ENCODE measurements at regions not wholly inside any gene's neighbourhood (a gene's known extent, or its start where the extent isn't known, plus 50 kb on each side); places are given as distances from the start of the nearest gene placed in this dataset.

- CTCF ChIA-PET = no interaction called here
- H3K4me3 Mint-ChIP-seq = no peak overlapping the region
- DNase-seq = no peak
- no peaks in the 10 kb centered on the region for H3K9me3 Mint-ChIP-seq
- POLR2A ChIA-PET = no interaction called here
- H3K27ac Mint-ChIP-seq = no peak overlapping the region
- H3K36me3 Mint-ChIP-seq (ENCODE audit: low read depth) = no peaks in the 10 kb centered on the region
- H3K27me3 Mint-ChIP-seq = no peaks in the 10 kb centered on the region
- H3K4me1 Mint-ChIP-seq = no peaks in the 10 kb centered on the region
Measured at GRCh38 chr11:97955595-97955994, 1065.2 kb upstream of the CNTN5 start.

DNA sequence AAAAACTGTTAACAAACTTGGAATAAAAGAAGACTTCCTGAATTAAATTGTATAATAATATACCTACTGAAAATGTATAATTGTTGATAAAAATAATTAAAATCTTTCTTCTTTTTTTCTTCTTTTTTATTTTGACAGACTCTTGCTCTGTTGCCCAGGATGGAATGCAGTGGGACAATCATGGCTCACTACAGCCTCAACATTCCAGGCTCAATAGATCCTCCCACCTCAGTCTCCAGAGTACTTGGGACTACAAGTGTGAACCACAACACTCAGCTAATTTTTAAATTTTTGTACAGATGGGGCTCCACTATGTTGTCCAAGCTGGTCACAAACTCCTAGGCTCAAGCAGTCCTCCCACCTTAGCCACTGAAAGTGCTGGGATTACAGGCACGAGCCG is 1063.8 kb upstream of the CNTN5 start:
- Mint-ChIP-seq H3K9me3 (no peaks in the 10 kb centered on the region), H3K27me3 (no peaks in the 10 kb centered on the region), H3K36me3 (ENCODE audit: low read depth) (no peaks in the 10 kb centered on the region), H3K4me1 (no peaks in the 10 kb centered on the region), H3K27ac (no peak overlapping the region), H3K4me3 (no peak overlapping the region)
- ChIA-PET POLR2A (no interaction called here), CTCF (no interaction called here)
- DNase-seq = no peak

GRCh38 chr11:97961431-97961830 is 1059.3 kb upstream of the CNTN5 start:
- Mint-ChIP-seq H3K9me3 (no peaks in the 10 kb centered on the region), H3K36me3 (ENCODE audit: low read depth) (no peaks in the 10 kb centered on the region)

GRCh38 chr11:97962758-97963157 is 1058.0 kb upstream of the CNTN5 start:
- H3K9me3 Mint-ChIP-seq = no peaks in the 10 kb centered on the region
- no peak for DNase-seq
- no peaks in the 10 kb centered on the region for H3K36me3 Mint-ChIP-seq (ENCODE audit: low read depth)
- no peaks in the 10 kb centered on the region for H3K4me1 Mint-ChIP-seq
- no peaks in the 10 kb centered on the region for H3K27me3 Mint-ChIP-seq
- ChIA-PET CTCF (no interaction called here), POLR2A (no interaction called here)
- H3K4me3 Mint-ChIP-seq = no peak overlapping the region
- no peak overlapping the region for H3K27ac Mint-ChIP-seq

More at GRCh38 chr11:97961431-97961830, 1059.3 kb upstream of the CNTN5 start:
- ChIA-PET CTCF (no interaction called here), POLR2A (no interaction called here)
- DNase-seq = no peak
- H3K27ac Mint-ChIP-seq = no peak overlapping the region
- no peaks in the 10 kb centered on the region for H3K4me1 Mint-ChIP-seq
- H3K4me3 Mint-ChIP-seq = no peak overlapping the region
- H3K27me3 Mint-ChIP-seq = no peaks in the 10 kb centered on the region

- no peak for DNase-seq
- POLR2A ChIA-PET = no interaction called here
- H3K9me3 Mint-ChIP-seq = no peaks in the 10 kb centered on the region
- no peaks in the 10 kb centered on the region for H3K27me3 Mint-ChIP-seq
- no peaks in the 10 kb centered on the region for H3K4me1 Mint-ChIP-seq
- no peaks in the 10 kb centered on the region for H3K36me3 Mint-ChIP-seq (ENCODE audit: low read depth)
- H3K4me3 Mint-ChIP-seq = no peak overlapping the region
- no peak overlapping the region for H3K27ac Mint-ChIP-seq
- CTCF ChIA-PET = no interaction called here
Measured at GRCh38 chr11:97963528-97964331, 1057.0 kb upstream of the CNTN5 start.

GRCh38 chr11:97964332-97965004 is 1056.3 kb upstream of the CNTN5 start:
- no peaks in the 10 kb centered on the region for H3K27me3 Mint-ChIP-seq
- no peak overlapping the region for H3K4me3 Mint-ChIP-seq
- H3K9me3 Mint-ChIP-seq = no peaks in the 10 kb centered on the region
- no peak for DNase-seq
- H3K4me1 Mint-ChIP-seq = no peaks in the 10 kb centered on the region
- H3K36me3 Mint-ChIP-seq (ENCODE audit: low read depth) = no peaks in the 10 kb centered on the region
- ChIA-PET POLR2A (no interaction called here), CTCF (no interaction called here)
- no peak overlapping the region for H3K27ac Mint-ChIP-seq

DNA sequence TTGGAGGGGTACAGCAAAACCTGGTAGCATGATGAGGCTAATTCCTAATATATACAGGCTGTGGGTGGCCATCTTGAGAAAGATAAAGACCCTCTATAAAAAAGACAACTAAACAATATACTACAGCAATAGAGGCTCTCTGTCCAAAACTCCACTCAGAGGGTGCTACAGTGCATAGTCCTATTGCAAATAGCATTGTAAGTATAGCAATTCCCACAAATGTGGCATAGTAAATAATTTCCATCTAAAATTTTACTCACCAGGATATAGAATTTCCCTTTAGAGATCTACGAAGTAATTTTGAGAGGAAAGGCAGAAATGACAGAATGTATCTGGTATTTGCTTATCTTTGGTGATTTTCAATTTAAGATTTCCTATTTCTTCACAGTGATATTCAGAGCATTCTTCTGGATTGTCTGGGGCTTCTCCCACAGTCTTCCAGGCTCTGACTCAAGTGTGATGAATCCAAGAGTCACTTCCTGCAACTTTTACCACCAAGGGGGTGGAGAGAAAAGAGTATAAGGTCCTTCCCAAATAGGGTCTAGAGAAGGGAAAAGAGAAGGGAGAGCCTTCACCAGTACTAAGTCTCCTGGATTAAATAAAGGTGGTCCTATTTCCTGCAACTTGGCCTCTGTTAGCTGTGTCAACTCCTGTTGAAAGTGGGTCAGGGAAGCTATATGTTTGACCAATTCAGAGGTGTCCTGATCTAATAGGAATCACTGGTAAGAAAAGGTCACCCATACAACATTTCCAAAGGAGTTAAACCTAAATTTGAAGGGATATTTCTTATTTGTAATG is 1054.7 kb upstream of the CNTN5 start:
- no peak for DNase-seq
- POLR2A ChIA-PET = no interaction called here
- Mint-ChIP-seq H3K36me3 (ENCODE audit: low read depth) (no peaks in the 10 kb centered on the region), H3K4me1 (no peaks in the 10 kb centered on the region), H3K9me3 (no peaks in the 10 kb centered on the region), H3K27ac (no peak overlapping the region), H3K4me3 (no peak overlapping the region), H3K27me3 (no peaks in the 10 kb centered on the region)
- CTCF ChIA-PET = no interaction called here

GRCh38 chr11:97966901-97967300 is 1053.8 kb upstream of the CNTN5 start:
- Mint-ChIP-seq H3K27ac (no peak overlapping the region), H3K9me3 (no peaks in the 10 kb centered on the region), H3K4me1 (no peaks in the 10 kb centered on the region), H3K4me3 (no peak overlapping the region), H3K27me3 (no peaks in the 10 kb centered on the region), H3K36me3 (ENCODE audit: low read depth) (no peaks in the 10 kb centered on the region)
- ChIA-PET POLR2A (no interaction called here), CTCF (no interaction called here)
- no peak for DNase-seq

GRCh38 chr11:97968071-97968470 is 1052.7 kb upstream of the CNTN5 start:
- no peaks in the 10 kb centered on the region for H3K9me3 Mint-ChIP-seq
- H3K36me3 Mint-ChIP-seq (ENCODE audit: low read depth) = no peaks in the 10 kb centered on the region
- no peaks in the 10 kb centered on the region for H3K27me3 Mint-ChIP-seq
- ChIA-PET POLR2A (no interaction called here), CTCF (no interaction called here)
- H3K4me1 Mint-ChIP-seq = no peaks in the 10 kb centered on the region
- H3K4me3 Mint-ChIP-seq = no peak overlapping the region
- no peak overlapping the region for H3K27ac Mint-ChIP-seq
- no peak for DNase-seq

DNA sequence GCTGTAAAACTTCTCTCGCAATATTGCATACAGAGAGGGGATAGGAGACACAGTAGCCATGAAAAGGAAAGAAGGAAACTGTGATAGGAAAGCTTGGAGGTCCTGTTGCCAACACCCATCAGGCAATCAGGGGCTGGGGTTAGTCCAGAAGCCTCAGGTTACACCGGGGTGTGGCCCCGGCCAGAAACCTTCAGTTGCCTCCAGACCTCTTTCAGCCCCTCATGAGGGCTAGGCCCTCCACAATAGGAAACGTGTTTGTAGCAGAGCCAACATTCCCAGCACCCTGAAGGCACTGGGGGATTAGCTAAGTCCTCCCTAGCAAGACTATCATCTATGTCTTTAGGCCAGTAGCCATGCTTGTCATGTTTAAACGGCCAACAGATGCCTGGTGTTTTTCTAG is 1048.0 kb upstream of the CNTN5 start:
- no peaks in the 10 kb centered on the region for H3K36me3 Mint-ChIP-seq (ENCODE audit: low read depth)
- no peaks in the 10 kb centered on the region for H3K27me3 Mint-ChIP-seq
- DNase-seq = no peak
- ChIA-PET CTCF (no interaction called here), POLR2A (no interaction called here)
- H3K4me3 Mint-ChIP-seq = no peak overlapping the region
- H3K27ac Mint-ChIP-seq = no peak overlapping the region
- H3K4me1 Mint-ChIP-seq = no peaks in the 10 kb centered on the region
- no peaks in the 10 kb centered on the region for H3K9me3 Mint-ChIP-seq

- POLR2A ChIA-PET = no interaction called here
Measured at GRCh38 chr11:97973352-97973857, 1047.3 kb upstream of the CNTN5 start.

DNA sequence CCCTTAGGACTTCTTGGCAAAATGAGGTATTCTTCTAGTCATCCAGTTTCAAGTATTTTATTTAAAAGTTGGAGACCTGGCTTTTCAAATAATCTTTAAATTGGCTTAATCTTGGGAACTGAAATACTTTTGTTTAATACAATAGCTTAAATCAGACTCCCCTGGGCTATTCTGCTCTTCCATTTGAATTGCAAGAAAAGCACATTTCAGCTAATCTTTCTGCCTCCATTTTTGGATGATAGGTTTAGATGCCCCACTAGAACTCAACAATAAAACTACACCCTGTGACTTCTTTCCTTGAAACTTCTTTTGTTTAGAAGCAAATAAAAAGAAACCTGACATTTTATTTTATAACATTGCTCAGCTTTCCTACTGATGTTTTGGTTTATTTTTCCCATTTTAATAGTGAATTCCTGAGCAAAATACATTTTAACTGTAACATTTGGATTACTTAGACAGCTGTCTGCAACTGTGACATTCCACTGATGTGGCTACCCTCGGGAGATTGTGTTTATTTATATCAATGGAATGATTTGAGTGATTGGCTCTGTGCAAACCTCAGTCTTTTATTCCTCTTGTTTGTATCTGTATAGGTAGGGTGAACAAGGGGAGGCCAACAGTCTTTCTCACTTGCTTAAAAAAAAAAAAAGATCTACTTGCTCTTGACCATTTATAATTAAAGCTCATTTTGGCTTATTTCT is 1045.8 kb upstream of the CNTN5 start:
- ChIA-PET POLR2A (no interaction called here), CTCF (no interaction called here)
- Mint-ChIP-seq H3K27ac (no peak overlapping the region), H3K27me3 (no peaks in the 10 kb centered on the region), H3K4me1 (no peaks in the 10 kb centered on the region), H3K4me3 (no peak overlapping the region), H3K9me3 (no peaks in the 10 kb centered on the region), H3K36me3 (ENCODE audit: low read depth) (no peaks in the 10 kb centered on the region)
- no peak for DNase-seq

More at GRCh38 chr11:97973352-97973857, 1047.3 kb upstream of the CNTN5 start:
- no peak for DNase-seq
- no peaks in the 10 kb centered on the region for H3K36me3 Mint-ChIP-seq (ENCODE audit: low read depth)
- H3K27ac Mint-ChIP-seq = no peak overlapping the region
- no peaks in the 10 kb centered on the region for H3K4me1 Mint-ChIP-seq
- no peak overlapping the region for H3K4me3 Mint-ChIP-seq
- no peaks in the 10 kb centered on the region for H3K9me3 Mint-ChIP-seq
- H3K27me3 Mint-ChIP-seq = no peaks in the 10 kb centered on the region
- CTCF ChIA-PET = no interaction called here

DNA sequence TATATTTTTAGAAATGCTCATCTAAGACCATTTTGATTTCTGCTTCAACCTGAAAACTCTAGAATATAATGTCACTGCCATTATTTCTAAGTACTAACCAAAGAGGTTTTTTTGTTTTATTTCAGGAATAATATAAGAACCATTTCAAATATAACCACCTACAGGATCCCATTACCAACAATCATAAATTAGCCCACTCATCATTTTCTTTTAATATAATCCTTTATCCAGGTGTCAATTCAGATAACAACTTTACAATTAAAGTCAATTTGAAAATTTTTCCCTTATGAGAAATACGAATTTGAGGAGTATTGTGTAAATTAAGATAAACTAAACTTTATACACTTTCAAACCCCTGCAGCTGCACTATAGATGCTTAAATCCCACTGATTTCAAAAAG is 1043.0 kb upstream of the CNTN5 start:
- Mint-ChIP-seq H3K36me3 (ENCODE audit: low read depth) (no peaks in the 10 kb centered on the region), H3K27me3 (no peaks in the 10 kb centered on the region), H3K9me3 (no peaks in the 10 kb centered on the region), H3K4me3 (no peak overlapping the region), H3K4me1 (no peaks in the 10 kb centered on the region), H3K27ac (no peak overlapping the region)
- DNase-seq = no peak
- ChIA-PET CTCF (no interaction called here), POLR2A (no interaction called here)

Measured in activated CD4-positive, alpha-beta T cell treated with anti-CD3 and anti-CD28 coated beads, Interleukin-2, amount 10 ng/mL, durations not matched to agents 7 days and 5 days (primary cell).